Large intestine (tissue), 3 donors: ENCODE measurements at regions not wholly inside any gene's neighbourhood (a gene's known extent, or its start where the extent isn't known, plus 50 kb on each side); places are given as distances from the start of the nearest gene placed in this dataset.
A peak's percentile ranks its signal among the peaks of the same experiment; 100 is the strongest.
"Not testable (repeated sequence)": the region's sequence is repeated elsewhere in the genome, so short reads cannot be mapped to it uniquely, and the experiment has no call there.

Experiments
- DNase-seq, 2 donors: peaks; one replicate each; pipeline versions ENCODE4 v3.0.0 to v3.0.0-alpha.2; 2013
- H3K27ac ChIP-seq: one replicate; pipeline ENCODE4 v1.5.1; 2013; ENCODE audit warnings: low read length
- H3K27me3 ChIP-seq: 2 replicates; pipeline ENCODE4 v1.6.1; 2013; ENCODE audit warnings: low read length; ENCODE audit not compliant: control insufficient read depth, insufficient read depth
- H3K36me3 ChIP-seq: 2 replicates; pipeline ENCODE4 v1.6.1; 2013; ENCODE audit warnings: low read length; ENCODE audit not compliant: control insufficient read depth, insufficient read depth
- H3K4me1 ChIP-seq: one replicate; pipeline ENCODE4 v1.6.1; 2013; ENCODE audit warnings: low read length; ENCODE audit not compliant: control insufficient read depth, insufficient read depth
- H3K4me3 ChIP-seq: one replicate; pipeline ENCODE4 v1.5.1; 2013; ENCODE audit warnings: low read length
- H3K9me3 ChIP-seq: one replicate; pipeline ENCODE4 v1.6.1; 2013; ENCODE audit warnings: mild to moderate bottlenecking, low read depth, low read length, moderate library complexity; ENCODE audit not compliant: control insufficient read depth
- WGBS: methylation state at CpG from one replicate; pipeline ENCODE4 v1.1.5; 2013; ENCODE audit warnings: low lambda C conversion rate; ENCODE audit not compliant: insufficient coverage; 5-methylcytosine and 5-hydroxymethylcytosine counted together

GRCh38 chr1:203410182-203410900 is 59.4 kb upstream of the FMOD start:
- DNase-seq: no peak
- Histone ChIP-seq H3K27me3 (no peaks in the 10 kb centered on the region), H3K9me3 (no peaks in the 10 kb centered on the region), H3K27ac (no peak overlapping the region), H3K4me3 (no peak overlapping the region), H3K4me1 (peaks cover 40% of the 10 kb centered on the region), H3K36me3 (no peaks in the 10 kb centered on the region)
- WGBS: 72% methylated on average over 3 of the region's 7 CpGs

- H3K36me3 ChIP-seq, H3K4me3 ChIP-seq, H3K27me3 ChIP-seq, H3K9me3 ChIP-seq, DNase-seq, H3K27ac ChIP-seq: not testable (repeated sequence)
- WGBS: no CpG with 5 or more reads among the region's 9 CpGs
- peaks cover 32% of the 10 kb centered on the region for H3K4me1 ChIP-seq
Measured at GRCh38 chr1:203411431-203411830, 60.5 kb upstream of the FMOD start.

GRCh38 chr1:203419558-203419957 is 56.0 kb upstream of the PRELP start:
- H3K4me1 ChIP-seq: peaks cover 14% of the 10 kb centered on the region
- no peaks in the 10 kb centered on the region for H3K9me3 ChIP-seq

GRCh38 chr1:203420263-203420662 is 55.3 kb upstream of the PRELP start:
- no peaks in the 10 kb centered on the region for H3K9me3 ChIP-seq
- H3K4me1 ChIP-seq: peaks cover 21% of the 10 kb centered on the region
- peak overlapping the region; percentile 42 for H3K27ac ChIP-seq
- peak in 1 of 2 donors; percentile 59 for DNase-seq
- H3K27me3 ChIP-seq: no peaks in the 10 kb centered on the region
- no CpG with 5 or more reads among the region's 1 CpG for WGBS
- H3K36me3 ChIP-seq: no peaks in the 10 kb centered on the region
- H3K4me3 ChIP-seq: no peak overlapping the region

More at GRCh38 chr1:203419558-203419957, 56.0 kb upstream of the PRELP start:
- DNase-seq: peak in 1 of 2 donors; percentile 1
- Histone ChIP-seq H3K27ac (peak overlapping the region; percentile 33), H3K36me3 (no peaks in the 10 kb centered on the region), H3K27me3 (no peaks in the 10 kb centered on the region), H3K4me3 (no peak overlapping the region)

GRCh38 chr1:203421246-203421645 is 54.4 kb upstream of the PRELP start:
- H3K4me1 ChIP-seq: peaks cover 31% of the 10 kb centered on the region
- DNase-seq: no peak
- no peaks in the 10 kb centered on the region for H3K36me3 ChIP-seq
- H3K27me3 ChIP-seq: no peaks in the 10 kb centered on the region
- no peaks in the 10 kb centered on the region for H3K9me3 ChIP-seq
- H3K27ac ChIP-seq: no peak overlapping the region
- no peak overlapping the region for H3K4me3 ChIP-seq

- Histone ChIP-seq H3K9me3 (no peaks in the 10 kb centered on the region), H3K36me3 (no peaks in the 10 kb centered on the region), H3K4me1 (peaks cover 37% of the 10 kb centered on the region), H3K4me3 (no peak overlapping the region), H3K27ac (no peak overlapping the region), H3K27me3 (no peaks in the 10 kb centered on the region)
- 100% methylated on average over 2 of the region's 6 CpGs for WGBS
- peak in 1 of 2 donors; percentile 1 for DNase-seq
Measured at GRCh38 chr1:203422116-203422515, 53.5 kb upstream of the PRELP start.

GRCh38 chr1:203422656-203423055 is 53.0 kb upstream of the PRELP start:
- 80% methylated on average over 1 of the region's 2 CpGs for WGBS
- no peaks in the 10 kb centered on the region for H3K27me3 ChIP-seq
- no peaks in the 10 kb centered on the region for H3K9me3 ChIP-seq
- H3K4me1 ChIP-seq: peaks cover 40% of the 10 kb centered on the region
- DNase-seq: no peak
- H3K27ac ChIP-seq: no peak overlapping the region
- H3K4me3 ChIP-seq: no peak overlapping the region
- no peaks in the 10 kb centered on the region for H3K36me3 ChIP-seq

- 89% methylated on average over 1 of the region's 3 CpGs for WGBS
- Histone ChIP-seq H3K27ac (peak overlapping the region; percentile 93), H3K27me3 (no peaks in the 10 kb centered on the region), H3K36me3 (no peaks in the 10 kb centered on the region), H3K4me3 (no peak overlapping the region), H3K9me3 (no peaks in the 10 kb centered on the region), H3K4me1 (peaks cover 44% of the 10 kb centered on the region)
- DNase-seq: no peak
Measured at GRCh38 chr1:203424285-203424684, 51.3 kb upstream of the PRELP start.

- Histone ChIP-seq H3K4me1 (peaks cover 48% of the 10 kb centered on the region), H3K9me3 (no peaks in the 10 kb centered on the region), H3K4me3 (no peak overlapping the region), H3K27ac (peak overlapping the region; percentile 93), H3K36me3 (no peaks in the 10 kb centered on the region), H3K27me3 (no peaks in the 10 kb centered on the region)
- DNase-seq: peak in 1 of 2 donors; percentile 44
- 30% methylated on average over 1 of the region's 4 CpGs for WGBS
Measured at GRCh38 chr1:203424861-203425662, 50.5 kb upstream of the PRELP start.

GRCh38 chr1:203425663-203425975 is 50.0 kb upstream of the PRELP start:
- DNase-seq: peak; percentile 56 to 86
- Histone ChIP-seq H3K27ac (peak overlapping the region; percentile 93), H3K4me3 (no peak overlapping the region)

More at GRCh38 chr1:203425663-203425975, 50.0 kb upstream of the PRELP start:
- H3K27me3 ChIP-seq: no peaks in the 10 kb centered on the region
- no peaks in the 10 kb centered on the region for H3K9me3 ChIP-seq
- no peaks in the 10 kb centered on the region for H3K36me3 ChIP-seq
- H3K4me1 ChIP-seq: peaks cover 47% of the 10 kb centered on the region
